Fibroblast of villous mesenchyme (primary cell): ENCODE measurements at regions not wholly inside any gene's neighbourhood (a gene's known extent, or its start where the extent isn't known, plus 50 kb on each side); places are given as distances from the start of the nearest gene placed in this dataset.

Experiments used
- DNase-seq: peaks from one replicate; pipeline ENCODE4 v3.0.0-alpha.2; 2010; ENCODE audit warnings: low read depth
- H3K4me3 ChIP-seq: 2 replicates; pipeline ENCODE4 v1.5.1; 2011; ENCODE audit warnings: low read depth, mild to moderate bottlenecking, low read length
- CTCF ChIP-seq: IDR thresholded peaks from 2 replicates; pipeline ENCODE4 v1.5.1; 2012; ENCODE audit warnings: low read depth, mild to moderate bottlenecking, low read length; ENCODE audit not compliant: insufficient read depth

DNA sequence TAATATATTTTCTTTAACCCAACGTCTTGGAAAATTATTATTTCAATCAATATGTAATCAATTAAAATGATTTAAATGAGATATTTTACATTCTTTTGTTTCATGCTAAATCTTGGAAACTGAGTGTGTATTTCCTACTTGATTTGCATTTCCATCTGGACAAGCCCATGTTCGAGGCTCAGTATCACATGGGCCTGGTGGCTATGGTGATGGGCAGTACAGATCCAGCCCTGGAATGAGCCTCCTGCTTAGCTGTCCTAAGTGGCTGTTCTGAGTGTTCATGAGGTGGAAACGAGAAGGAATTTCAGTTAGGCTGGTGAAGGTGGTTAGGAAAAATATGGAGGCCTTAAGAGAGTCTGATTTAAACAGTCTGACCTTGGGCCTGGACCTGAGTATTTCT lies 73.0 kb upstream of the ATXN1 start:
- no peak for TF ChIP-seq CTCF

DNA sequence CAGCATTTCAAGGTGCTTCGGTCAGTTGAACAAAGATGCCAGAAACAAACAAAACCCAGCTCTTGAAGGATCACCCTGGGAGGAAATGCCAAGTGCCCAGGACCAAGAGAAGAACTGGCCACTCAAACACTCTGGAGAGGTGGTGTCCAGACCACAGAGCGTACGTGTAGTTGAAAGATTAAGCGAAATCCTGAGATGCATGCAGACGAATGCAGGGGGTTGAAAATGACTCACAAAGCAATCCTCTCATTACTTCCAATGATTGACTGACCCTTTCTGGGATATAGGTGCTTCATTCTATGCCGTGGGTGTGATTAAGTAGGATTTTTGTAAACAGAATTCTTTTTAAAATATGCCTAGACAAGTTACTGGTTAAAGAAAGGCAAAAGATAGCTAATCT lies 71.5 kb upstream of the ATXN1 start:
- no peak for DNase-seq
- TF ChIP-seq CTCF = no peak

More for the DNA sequence above, 73.0 kb upstream of the ATXN1 start:
- no peak for DNase-seq
- H3K4me3 ChIP-seq = no peak overlapping the region

GRCh38 chr6:16832043-16832567 lies 70.8 kb upstream of the ATXN1 start:
- DNase-seq = peak; percentile 55
- no peak overlapping the region for H3K4me3 ChIP-seq
- no peak for TF ChIP-seq CTCF

More for the DNA sequence above, 71.5 kb upstream of the ATXN1 start:
- no peak overlapping the region for H3K4me3 ChIP-seq

GRCh38 chr6:16831136-16831535 lies 69.9 kb upstream of the ATXN1 start:
- H3K4me3 ChIP-seq = no peak overlapping the region
- TF ChIP-seq CTCF = no peak

GRCh38 chr6:16828058-16828457 lies 66.8 kb upstream of the ATXN1 start:
- no peak for DNase-seq
- TF ChIP-seq CTCF = no peak
- H3K4me3 ChIP-seq = no peak overlapping the region

More at GRCh38 chr6:16831136-16831535, 69.9 kb upstream of the ATXN1 start:
- no peak for DNase-seq

DNA sequence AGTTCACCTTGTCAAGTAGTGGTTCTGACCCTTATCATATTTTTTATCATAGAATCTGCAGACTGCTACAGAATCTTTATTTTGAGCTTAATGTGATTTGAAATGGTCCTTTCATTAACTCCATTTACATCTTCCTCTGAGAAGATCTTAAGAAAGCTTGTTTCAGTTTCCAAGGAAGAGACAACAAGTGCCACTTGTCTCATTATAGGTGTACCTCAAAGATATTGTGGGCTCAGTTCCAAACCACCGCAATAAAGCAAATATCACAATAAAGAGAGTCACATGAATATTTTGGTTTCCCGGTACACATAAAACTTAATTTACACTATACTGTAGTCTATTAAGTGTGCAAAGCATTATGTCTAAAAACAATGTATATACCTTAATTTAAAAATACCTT lies 66.4 kb upstream of the ATXN1 start:
- H3K4me3 ChIP-seq = no peak overlapping the region
- no peak for TF ChIP-seq CTCF
- DNase-seq = no peak

- no peak for TF ChIP-seq CTCF
- H3K4me3 ChIP-seq = no peak overlapping the region
- DNase-seq = no peak
Measured at GRCh38 chr6:16825784-16826183, 64.5 kb upstream of the ATXN1 start.
